GOT3 (cell line): ENCODE measurements at regions not wholly inside any gene's neighbourhood (a gene's known extent, or its start where the extent isn't known, plus 50 kb on each side); places are given as distances from the start of the nearest gene placed in this dataset.
"Not testable (repeated sequence)": the region's sequence is repeated elsewhere in the genome, so short reads cannot be mapped to it uniquely, and the experiment has no call there.

Experiments
- DNase-seq: peaks from one replicate; lab custom pipeline; 2025; ENCODE audit warnings: mixed read lengths; lab: John Stamatoyannopoulos, UW

DNA sequence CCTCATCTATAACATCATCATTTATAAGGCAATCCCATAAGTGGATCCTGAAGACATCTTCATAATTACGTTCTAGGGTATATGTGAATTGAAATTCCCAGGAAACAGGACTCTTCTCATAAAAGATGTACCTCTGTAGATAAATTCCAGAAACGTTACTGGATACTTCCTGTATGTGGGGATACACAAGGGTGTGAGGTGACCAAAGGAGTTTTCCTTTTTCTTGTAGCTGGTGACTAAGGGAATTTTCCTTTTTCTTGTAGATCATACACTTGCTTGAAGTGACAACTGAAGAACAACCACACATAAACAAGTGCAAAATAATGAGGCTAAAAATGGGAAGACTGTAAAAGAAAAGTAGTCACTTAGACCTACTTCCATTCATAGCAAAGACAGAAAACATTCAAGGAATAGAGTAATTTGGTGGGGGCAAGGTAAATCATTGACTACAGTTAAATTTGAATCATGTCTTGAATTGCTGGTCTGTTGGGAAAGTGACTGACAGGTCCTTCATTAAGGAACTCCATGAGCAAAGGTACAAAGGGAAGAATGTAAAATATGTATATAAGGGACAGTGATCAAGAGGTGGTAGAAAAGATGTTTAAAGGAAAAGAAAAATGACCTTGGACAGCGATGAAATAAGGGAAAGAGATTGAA, 53.2 kb upstream of the UBE2E3 start:
- DNase-seq = no peak

DNA sequence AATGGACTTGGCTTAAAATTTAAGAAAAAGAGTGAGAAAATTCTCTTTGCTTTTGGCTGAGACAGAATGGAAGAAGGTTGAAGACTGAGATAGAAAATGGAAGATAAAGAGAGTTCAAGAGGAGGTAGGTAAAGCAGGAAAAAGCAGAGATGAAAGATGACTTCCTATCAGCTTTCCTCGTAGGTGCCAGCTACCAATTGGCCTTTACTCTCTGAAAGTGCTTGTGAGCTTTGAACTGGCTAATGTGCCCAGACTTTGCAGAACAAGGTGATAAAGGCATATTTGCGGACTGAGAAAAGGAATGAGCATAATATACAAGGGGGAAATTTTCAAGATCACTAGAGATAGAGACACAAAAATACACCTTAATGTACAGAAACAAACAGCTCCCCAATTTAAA, 54.7 kb upstream of the UBE2E3 start:
- no peak for DNase-seq

DNA sequence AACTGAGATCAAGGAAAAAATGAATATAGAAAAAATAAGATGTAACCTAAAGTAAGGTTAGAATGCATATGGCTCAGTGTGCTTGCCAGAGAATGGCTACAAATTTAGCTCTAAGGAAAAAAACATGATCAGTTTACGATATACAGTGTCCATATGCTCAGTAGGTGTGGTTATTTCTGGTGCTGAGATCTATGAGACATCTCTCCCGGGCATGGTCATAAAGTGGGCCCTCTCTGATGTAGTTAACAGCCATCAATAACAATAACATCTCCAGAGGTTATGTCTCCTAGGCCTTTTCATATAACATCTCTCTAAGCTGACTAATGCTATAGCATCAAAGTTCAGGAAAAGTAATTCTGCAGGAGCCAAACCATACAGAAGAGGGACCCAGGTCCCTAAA, 56.3 kb upstream of the UBE2E3 start:
- no peak for DNase-seq

DNA sequence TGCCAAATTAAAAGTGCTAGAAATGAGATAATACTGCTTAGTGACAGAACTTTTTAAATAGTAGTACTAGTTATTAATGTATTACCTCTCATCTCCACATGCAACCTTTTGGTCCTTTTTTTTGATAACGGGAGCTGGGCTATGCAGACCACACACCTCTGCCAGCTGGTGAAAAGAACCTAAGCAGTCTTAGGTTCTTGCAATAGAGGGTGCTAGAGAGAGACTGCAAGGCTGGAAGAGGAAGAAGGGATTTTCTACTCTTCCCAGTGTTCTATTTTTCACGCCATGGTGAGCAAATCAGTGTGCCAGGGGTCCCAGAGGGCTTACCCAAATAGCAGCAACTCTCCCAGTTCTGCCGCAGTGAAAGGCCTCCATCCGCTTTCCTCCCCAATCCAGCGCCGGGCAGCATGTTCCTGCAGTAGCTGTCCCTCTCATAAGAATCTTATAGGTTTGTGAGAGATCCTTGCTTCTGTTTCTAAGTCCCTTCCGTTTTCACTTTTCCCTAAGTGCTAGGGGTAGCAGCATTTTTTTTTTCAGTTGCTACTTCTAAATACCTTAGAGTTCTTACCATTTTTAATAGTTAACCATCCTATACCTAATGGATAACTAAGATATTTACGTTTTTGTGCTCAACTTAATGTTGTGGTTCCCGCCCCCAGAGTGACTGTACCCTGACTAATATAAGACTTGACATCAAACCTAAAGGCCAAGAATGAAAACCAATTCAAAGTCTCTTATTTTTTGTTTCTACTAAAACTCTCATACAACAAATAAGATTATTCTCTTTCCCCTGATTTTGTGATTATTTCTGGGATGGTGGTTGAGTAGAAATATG, 69.4 kb upstream of the UBE2E3 start:
- no peak for DNase-seq

DNA sequence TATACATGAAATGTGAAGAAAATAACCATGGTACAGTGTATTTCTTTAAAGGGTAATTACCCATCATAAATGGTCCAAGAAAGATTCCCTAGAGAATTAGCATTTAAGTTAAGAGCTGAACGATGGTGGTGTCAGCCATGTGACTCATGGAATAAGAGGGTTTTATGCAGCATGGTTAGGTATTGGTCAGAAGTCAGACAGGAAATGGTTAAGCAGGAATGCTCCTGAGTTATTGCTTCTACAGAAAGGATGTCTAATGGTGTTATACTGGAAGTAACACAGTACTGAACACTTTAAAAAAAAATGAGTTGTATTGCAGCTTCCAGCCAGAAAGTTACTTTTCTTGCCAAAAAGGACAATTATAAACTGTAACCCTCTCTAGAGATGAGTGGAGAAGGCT, 72.7 kb upstream of the UBE2E3 start:
- DNase-seq = no peak

DNA sequence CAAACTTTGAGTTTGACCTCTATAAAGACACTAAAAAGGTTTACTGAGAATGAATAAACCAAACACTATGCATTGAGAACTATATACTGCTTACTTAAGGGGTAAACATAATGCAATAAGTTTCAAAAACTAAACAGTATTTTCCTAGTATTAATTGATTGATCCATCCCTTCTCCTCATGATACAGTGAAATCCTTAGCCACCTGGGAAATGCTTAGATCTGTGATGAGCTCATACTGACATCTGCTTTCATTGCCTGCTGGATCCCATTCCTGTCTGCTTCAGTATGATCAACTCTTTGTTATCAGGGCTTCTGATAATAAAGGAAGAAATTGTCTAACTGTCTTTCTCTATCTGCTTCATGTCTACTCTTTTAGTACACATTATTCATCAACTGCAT, 74.9 kb upstream of the UBE2E3 start:
- DNase-seq = no peak

DNA sequence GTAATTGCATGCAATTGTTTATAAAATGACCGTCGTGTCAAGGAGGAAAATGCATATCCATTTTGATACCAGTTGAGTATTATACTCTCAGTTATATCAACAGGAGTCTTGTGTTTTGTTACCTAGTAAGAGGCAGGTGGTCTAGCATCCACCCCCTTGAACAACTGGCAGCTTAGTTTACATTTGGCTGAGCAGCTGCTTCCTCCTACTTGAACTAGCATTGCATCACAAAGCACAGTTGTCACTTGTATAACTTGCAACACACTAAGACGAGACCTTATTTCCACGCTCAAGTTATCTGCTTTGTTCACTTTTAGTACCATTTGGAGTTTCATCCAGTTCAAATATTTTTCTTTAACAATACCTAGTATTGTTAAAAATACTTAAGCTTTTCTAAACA, 75.4 kb upstream of the UBE2E3 start:
- DNase-seq = no peak

DNA sequence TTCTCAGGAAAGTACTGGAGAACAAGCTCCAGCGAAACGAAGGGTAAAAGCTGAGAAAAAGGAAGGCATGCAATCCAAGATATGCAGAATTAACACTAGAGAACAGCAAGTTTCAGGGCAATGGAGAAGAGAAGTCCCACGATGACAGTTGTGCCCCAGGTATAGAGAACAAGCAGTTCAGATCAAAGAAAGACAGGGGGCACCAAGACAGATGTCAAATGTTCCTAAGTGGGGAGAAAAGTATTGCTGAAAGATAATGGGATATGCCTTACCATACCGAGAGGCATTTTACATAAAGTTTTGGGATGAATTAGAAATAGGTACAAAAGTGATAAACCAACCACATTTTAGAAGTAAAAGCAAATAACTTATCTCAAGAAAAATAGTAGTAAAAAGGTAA, 79.1 kb upstream of the UBE2E3 start:
- DNase-seq = no peak

DNA sequence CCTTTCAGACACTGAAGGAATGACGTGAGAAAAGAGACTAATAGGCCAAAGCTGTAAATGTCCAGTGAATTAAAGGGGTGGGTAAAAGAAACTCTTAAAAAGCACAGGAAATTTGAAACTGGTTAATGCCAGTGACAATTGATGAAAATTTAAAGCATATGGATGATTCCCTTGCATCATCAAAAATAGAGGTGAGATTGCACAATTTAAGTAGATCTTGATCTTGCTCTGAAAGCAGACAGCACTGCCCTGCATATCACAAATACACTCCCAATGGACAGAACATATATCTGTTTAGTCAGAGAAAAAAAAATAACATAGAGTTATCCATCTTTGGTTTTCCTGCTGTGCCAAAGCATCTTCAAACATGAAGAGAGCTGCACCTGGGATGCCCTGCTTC, 86.7 kb upstream of the UBE2E3 start:
- no peak for DNase-seq

DNA sequence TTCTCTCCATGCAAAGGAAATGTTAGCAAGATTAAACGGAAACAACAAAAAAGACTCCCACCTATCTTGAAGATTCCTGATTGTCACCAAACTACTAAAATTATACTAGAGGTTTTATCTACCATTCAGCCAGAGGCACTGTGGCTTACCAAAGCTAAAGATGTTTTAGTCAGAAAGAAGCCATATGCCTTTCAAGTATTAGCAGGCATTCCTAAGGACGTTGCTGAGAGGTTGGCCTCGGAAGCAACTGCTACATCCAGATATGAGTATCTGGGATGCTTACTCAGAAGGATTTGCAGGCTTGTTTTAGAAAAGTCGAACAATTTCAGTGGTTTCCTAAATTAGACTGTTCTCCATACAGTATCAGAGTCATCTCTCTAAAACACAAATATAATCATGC, 88.3 kb upstream of the UBE2E3 start:
- no peak for DNase-seq

DNA sequence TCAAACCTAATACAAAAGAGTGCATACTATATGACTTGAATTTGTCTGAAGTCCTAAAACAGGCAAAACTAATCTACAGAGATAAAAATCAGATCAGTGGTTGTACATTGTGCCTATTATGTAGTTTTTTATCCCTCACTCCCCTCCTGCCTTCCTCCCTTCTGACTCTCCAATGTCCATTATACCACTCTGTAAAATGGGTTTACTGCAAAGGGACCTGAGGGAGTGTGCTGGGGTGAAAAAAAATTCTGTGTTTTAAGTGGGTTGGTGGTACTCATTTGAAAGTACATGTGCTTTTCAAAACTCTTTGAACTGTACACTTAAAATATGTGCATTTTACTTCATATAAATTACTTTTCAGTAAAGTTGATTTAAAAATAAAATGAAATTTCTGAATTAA, 89.0 kb upstream of the UBE2E3 start:
- DNase-seq = no peak

DNA sequence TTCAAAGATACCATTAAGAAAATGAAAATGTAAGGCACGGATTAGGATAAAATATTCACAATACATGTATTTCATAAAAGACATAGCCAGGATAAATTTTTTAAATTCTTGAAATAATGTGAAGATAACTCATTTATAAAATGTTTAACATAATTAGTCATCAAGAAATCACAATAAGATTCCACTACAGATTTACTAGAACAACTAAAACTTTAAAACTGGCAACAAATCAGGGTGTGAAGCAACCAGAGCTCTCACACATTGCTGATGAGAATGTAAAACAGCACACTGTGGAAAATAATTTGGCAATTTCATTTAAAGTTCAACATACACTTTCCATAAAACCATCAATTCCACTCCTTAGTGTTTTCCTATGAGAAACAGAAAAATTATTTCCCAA, 89.6 kb upstream of the UBE2E3 start:
- no peak for DNase-seq

DNA sequence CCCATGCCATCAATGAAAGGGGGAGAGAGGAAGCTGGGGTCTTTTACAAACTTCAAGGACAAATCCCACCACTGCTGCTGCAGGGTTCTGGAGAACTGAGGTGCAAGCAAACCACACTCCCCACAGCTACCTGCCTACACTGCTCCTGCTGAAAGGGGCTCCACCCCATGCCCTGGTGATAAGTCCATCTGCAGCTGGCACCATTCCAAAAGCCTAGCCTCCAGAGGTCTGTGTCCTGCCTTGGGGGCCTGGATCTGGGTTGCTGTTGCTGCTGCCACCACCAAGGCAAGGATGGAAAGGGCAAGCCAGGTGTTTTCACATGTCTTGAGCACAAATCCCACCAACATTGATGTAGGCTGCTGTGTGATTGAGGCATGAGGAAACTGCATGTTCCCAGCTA, 97.4 kb upstream of the UBE2E3 start:
- no peak for DNase-seq

DNA sequence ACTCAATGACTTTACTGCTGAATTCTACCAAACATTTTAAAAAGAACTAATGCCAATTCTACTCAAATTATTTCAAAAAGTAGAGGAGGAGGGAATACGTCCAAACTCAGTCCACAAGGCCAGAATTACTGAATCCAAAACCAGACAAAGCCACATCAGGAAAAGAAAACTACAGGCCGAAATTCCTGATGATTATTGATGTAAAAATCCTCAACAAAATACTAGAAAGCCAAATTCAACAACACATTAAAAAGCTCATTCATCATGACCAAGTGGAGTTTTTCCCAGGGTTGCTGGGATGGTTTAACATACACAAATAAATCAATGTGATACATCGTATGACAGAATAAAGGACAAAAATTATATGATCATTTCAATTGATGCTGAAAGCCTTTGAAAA, 103.9 kb upstream of the UBE2E3 start:
- no peak for DNase-seq

DNA sequence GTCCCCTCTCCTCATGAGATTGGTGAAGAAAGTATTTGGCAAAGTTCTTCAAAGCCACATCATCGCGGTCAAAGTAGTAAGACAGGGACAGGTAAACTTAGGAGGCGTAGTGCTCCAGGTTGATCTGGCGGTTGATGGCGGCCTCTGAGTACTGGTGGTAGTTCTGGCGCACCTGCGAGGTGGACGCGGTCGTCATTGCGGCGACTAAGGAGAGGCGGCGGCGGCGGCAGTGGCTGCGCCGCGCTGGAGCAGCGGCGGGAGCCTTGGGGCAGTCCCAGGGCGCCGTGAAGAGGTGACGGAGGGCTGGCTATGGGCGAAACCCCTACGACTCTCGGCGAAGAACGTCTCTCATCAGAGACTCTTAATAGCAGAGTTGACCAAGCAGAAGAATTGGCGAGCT, 107.2 kb upstream of the UBE2E3 start:
- DNase-seq = no peak

DNA sequence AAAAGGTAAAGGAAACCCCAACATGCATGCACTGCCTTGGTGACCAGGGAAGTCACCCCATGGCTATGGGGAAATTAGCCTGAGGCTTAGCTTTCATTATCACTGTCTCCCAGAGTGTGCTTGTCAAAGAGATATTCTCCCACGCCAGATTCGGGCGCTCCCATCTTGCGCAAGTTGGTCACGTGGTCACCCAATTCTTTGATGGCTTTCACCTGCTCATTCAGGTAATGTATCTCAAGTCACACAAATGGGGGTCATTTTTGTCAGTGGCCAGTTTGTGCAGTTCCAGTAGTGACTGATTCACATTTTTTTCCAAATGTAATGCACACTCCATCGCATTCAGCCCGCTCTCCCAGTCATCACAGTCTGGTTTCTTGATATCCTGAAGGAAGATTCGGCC, 107.6 kb upstream of the UBE2E3 start:
- not testable (repeated sequence) for DNase-seq

DNA sequence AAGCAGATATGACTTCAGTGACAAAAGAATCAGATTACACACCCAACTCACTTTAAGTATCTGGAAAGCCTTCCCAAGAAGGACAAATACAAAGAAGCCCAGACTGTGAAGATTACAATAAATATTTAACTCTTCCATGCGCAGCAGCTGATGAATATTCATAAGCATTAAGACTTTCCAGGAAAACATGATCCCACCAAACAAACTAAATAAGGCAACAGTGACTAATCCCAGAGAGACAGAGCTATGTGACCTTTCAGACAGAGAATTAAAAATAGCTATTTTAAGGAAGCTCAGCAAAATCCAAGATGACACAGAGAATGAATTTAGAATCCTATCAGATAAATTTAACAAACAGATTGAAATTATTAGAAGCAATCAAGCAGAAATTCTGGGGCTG, 108.2 kb upstream of the UBE2E3 start:
- no peak for DNase-seq

DNA sequence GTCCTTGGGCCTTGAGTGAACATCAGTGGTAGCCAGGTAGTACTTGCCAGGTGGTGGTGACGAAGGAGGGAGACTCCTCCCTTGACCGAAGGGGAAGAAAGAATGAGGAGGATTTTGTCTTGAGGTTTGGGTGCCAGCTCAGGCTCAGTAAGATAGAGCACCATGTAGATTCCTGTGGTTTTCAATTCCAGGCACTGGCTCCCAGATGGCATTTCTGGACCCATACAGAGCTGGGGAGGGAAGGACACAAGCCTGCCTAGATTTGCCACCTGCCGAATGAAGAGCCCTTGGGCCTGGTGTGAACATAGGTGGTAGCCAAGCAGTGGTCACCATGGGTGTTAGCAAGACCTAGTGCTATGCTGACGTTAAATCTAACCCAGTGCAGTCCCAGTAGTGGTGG, 108.8 kb upstream of the UBE2E3 start:
- DNase-seq = no peak

DNA sequence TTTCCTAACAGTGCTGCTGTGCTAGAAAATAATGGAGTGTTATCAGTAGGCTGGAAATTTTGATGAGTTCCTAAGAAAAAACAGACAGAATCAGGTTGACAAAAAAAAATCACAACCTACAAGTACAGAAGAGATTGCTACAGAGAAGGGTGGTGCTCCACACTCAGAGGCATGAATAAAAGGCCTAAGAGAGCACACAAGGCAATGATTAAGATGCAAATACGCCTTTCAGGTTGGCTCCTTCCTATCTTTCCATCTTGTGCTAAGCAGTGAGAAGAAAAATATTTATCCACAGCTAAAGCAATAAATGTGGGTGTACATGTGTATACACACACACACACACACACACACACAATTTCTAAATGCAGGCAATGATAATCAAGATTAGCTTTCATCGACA, 130.6 kb upstream of the UBE2E3 start:
- DNase-seq = no peak

DNA sequence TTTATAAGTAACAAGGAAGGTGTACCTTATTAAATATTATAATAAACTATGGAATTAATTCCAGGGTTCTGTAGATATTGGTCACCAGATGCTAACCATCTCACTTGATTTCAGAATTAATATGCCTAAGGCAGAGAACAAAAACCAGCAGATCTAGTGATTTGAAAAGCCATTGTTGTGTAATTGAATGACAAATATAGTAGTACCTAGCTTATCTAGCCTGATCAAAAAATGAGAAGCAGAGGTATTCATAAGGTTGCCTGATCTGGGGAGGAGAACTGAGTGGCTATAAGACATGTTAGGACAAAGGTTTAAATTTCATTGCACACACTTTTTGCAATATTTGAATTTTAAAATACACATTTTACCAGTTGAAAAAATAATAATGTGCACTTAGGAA, 132.0 kb upstream of the UBE2E3 start:
- DNase-seq = no peak

DNA sequence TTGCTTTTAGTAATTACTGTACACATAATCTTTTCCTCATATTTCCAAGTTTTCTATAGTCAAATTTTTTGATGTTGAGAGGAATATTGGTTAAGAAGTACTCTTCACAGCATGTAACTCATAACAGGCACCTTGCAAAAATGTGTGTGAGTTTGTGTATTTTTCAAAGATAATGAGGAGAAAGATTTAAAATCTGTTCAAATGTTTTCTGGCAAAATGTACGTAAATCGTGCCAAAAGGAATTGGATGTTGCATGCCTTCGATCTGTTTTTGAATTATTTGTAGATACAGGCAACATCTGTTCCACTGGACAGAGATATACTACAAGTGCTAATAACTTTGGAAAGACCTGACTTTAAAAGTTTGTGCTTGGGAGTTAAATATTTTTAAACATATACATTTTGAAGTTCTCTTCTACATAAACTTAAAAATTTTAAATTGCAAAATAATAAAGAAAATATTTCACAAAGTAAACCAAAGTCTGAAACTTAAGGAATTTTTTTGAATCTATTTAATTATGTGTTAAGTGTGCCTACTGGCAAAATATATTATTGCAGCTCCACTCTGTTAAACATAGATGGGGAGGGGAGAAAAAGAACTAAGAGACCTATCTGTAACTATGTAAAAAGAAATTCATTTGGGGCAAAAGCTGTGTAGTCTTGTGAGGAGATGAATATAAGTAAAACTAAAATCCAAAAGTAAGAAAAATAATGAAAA, 133.5 kb upstream of the UBE2E3 start:
- DNase-seq = no peak

DNA sequence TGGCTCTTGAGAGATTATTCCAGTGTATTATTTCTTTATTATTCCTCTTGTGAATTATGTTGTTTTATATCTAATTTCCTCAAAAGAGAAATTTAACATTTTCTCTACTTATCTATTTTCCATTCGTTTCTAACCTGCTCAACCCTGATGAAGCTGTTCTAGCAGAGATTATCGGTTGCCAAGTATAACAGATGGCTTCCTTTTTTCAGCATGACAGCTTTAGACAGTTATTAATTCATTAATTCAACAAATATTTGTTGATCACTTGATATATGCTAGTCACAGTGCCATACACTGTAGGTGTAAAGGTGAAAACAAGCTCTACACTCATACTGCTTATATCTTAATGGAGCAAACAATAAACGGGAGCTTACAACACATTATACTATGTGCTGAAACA, 137.9 kb upstream of the UBE2E3 start:
- no peak for DNase-seq

DNA sequence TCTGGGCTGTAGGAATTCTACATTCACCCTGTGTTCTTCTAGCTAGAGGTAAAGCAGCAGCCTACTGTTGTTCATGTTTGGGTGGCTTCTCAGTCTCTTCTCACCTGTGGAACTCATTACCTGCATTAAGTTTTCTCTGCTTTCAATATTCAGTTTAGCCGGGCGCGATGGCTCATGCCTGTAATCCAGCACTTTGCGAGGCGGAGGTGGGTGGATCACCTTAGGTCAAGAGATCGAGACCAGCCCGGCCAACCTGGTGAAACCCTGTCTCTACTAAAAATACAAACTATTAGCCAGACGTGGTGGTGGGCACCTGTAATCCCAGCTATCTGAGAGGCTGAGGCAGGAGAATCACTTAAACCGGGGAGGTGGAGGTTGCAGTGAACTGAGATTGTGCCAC, 139.8 kb upstream of the UBE2E3 start:
- no peak for DNase-seq
